HG03108 (cell line): ENCODE measurements at regions not wholly inside any gene's neighbourhood (a gene's known extent, or its start where the extent isn't known, plus 50 kb on each side); places are given as distances from the start of the nearest gene placed in this dataset.

Source experiments
- ATAC-seq: cut with Tn5 transposase; IDR thresholded peaks from one replicate; pipeline ENCODE4 v1.9.1; 2021; ENCODE audit warnings: moderate library complexity; ENCODE audit not compliant: unreplicated experiment

GRCh38 chr5:2303431-2304100, 420.8 kb upstream of the IRX4 start:
- no peak for ATAC-seq

- no peak for ATAC-seq
These were observed 419.4 kb upstream of the IRX4 start for GRCh38 chr5:2302169-2302568.

GRCh38 chr5:2300861-2301574, 418.3 kb upstream of the IRX4 start:
- ATAC-seq: no peak

GRCh38 chr5:2300421-2300820, 417.7 kb upstream of the IRX4 start:
- ATAC-seq: no peak

GRCh38 chr5:2299388-2300220, 416.9 kb upstream of the IRX4 start:
- no peak for ATAC-seq

GRCh38 chr5:2298781-2299180, 416.1 kb upstream of the IRX4 start:
- no peak for ATAC-seq

- no peak for ATAC-seq
These were observed 415.3 kb upstream of the IRX4 start for GRCh38 chr5:2297991-2298390.

- no peak for ATAC-seq
These were observed 412.8 kb upstream of the IRX4 start for GRCh38 chr5:2295476-2295875.

- no peak for ATAC-seq
These were observed 411.2 kb upstream of the IRX4 start for GRCh38 chr5:2293906-2294305.

- no peak for ATAC-seq
These were observed 408.6 kb upstream of the IRX4 start for GRCh38 chr5:2291146-2291840.

- ATAC-seq: no peak
These were observed 406.7 kb upstream of the IRX4 start for GRCh38 chr5:2289380-2289779.

GRCh38 chr5:2288968-2289367, 406.2 kb upstream of the IRX4 start:
- no peak for ATAC-seq

- no peak for ATAC-seq
These were observed 405.7 kb upstream of the IRX4 start for GRCh38 chr5:2288466-2288865.

GRCh38 chr5:2286250-2286649, 403.5 kb upstream of the IRX4 start:
- no peak for ATAC-seq

- no peak for ATAC-seq
These were observed 402.0 kb upstream of the IRX4 start for GRCh38 chr5:2284678-2285077.

GRCh38 chr5:2283481-2284045, 400.8 kb upstream of the IRX4 start:
- no peak for ATAC-seq

GRCh38 chr5:2282893-2283292, 400.2 kb upstream of the IRX4 start:
- no peak for ATAC-seq

- no peak for ATAC-seq
These were observed 399.4 kb upstream of the IRX4 start for GRCh38 chr5:2282034-2282690.

- ATAC-seq: no peak
These were observed 398.7 kb upstream of the IRX4 start for GRCh38 chr5:2281446-2281845.

GRCh38 chr5:2280318-2280717, 397.6 kb upstream of the IRX4 start:
- ATAC-seq: no peak
